GM12864 (cell line): ENCODE measurements at regions not wholly inside any gene's neighbourhood (a gene's known extent, or its start where the extent isn't known, plus 50 kb on each side); places are given as distances from the start of the nearest gene placed in this dataset.

Experiments
- DNase-seq: peaks from one replicate; pipeline ENCODE4 v3.0.0-alpha.2; 2011; ENCODE audit warnings: low read depth
- H3K4me3 ChIP-seq: 2 replicates; pipeline ENCODE4 v1.5.1; 2011; ENCODE audit warnings: mild to moderate bottlenecking, low read depth, low read length, control low read depth
- TF ChIP-seq, protein P1 (sequence below): IDR thresholded peaks from 2 replicates; pipeline ENCODE4 v1.5.1; 2011; ENCODE audit warnings: low read depth, mild to moderate bottlenecking, moderate library complexity, low read length, control low read depth, inconsistent platforms; ENCODE audit errors: missing control alignments

DNA sequence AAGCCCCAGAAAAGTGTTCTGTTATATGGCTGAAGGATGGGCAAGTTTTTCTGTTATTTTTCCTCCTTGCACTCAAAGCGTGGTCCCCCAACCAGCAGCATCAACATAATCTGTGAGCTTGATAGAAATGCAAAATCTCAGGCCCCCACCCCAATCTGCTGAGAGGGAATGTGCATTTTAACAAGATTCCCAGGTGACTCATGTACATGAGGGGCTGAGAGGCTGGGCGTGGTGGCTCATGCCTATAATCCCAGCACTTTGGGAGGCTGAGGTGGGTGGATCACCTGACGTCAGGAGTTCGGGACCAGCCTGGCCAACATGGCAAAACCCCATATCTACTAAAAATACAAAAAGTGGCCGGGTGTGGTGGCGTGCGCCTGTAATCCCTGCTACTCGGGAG, 326.8 kb upstream of the PODXL start:
- TF ChIP-seq, protein P1, sequence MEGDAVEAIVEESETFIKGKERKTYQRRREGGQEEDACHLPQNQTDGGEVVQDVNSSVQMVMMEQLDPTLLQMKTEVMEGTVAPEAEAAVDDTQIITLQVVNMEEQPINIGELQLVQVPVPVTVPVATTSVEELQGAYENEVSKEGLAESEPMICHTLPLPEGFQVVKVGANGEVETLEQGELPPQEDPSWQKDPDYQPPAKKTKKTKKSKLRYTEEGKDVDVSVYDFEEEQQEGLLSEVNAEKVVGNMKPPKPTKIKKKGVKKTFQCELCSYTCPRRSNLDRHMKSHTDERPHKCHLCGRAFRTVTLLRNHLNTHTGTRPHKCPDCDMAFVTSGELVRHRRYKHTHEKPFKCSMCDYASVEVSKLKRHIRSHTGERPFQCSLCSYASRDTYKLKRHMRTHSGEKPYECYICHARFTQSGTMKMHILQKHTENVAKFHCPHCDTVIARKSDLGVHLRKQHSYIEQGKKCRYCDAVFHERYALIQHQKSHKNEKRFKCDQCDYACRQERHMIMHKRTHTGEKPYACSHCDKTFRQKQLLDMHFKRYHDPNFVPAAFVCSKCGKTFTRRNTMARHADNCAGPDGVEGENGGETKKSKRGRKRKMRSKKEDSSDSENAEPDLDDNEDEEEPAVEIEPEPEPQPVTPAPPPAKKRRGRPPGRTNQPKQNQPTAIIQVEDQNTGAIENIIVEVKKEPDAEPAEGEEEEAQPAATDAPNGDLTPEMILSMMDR = no peak
- no peak for DNase-seq
- H3K4me3 ChIP-seq = no peak overlapping the region

DNA sequence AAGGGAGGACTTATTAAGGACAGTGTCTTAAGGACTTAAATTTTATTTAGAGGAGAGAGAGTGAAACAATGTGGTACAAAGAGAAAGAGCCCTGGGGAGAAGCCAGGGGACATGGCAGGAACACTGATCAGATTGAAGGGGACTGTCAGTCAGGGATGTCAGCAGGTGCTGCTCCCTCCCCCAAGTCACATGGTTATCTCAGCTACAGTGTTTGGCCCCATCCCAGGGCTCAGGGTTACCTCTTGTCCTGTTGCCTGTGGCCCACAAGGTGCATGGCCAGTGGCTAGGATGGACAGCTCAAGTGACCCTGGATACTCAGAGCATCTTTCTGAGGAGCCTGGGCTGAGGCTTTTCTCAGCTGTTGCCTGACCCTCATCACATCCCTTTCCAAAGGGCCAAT, 325.9 kb upstream of the PODXL start:
- no peak overlapping the region for H3K4me3 ChIP-seq
- TF ChIP-seq, protein P1 = no peak
- no peak for DNase-seq

DNA sequence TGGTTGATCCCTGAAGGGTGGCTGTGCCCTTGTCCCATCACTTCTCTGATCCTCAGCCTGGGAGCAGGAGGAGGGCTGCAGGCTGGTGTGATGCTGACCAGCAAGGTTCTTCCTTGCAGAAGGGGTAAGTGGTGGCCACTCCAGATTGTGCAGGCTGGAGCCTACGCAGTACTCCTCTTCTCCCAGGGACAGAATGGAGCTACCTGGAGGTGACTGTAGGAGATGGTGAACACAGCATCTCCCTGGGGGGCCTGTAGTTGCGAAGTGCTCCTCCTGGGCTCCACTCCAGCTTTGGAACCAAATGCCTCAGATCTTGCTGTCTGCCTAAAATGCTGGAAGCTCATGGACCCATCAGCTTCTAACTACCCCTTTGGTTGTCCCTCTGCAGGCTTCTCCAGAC, 323.6 kb upstream of the PODXL start:
- no peak for DNase-seq
- TF ChIP-seq, protein P1 = no peak
- H3K4me3 ChIP-seq = no peak overlapping the region

DNA sequence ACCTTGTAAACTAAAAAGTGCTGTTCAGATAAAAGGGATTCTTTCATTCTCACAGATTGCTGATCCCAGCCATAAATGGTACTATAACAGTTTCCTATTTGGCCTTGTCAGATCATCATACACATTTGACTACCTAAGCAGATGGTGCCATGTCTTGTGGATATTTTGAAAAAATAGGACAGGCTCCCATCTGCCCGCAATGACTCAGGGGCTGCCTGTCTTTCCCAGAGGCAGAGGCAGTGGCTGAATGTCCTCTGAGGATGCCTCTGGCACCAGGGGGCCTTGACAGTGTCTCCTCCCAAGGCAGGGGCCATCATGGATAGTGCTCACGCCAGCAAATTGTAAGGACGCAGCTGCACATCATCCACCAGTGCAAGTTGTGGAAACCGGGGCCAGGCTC, 323.0 kb upstream of the PODXL start:
- no peak overlapping the region for H3K4me3 ChIP-seq
- TF ChIP-seq, protein P1 = no peak
- DNase-seq = no peak

DNA sequence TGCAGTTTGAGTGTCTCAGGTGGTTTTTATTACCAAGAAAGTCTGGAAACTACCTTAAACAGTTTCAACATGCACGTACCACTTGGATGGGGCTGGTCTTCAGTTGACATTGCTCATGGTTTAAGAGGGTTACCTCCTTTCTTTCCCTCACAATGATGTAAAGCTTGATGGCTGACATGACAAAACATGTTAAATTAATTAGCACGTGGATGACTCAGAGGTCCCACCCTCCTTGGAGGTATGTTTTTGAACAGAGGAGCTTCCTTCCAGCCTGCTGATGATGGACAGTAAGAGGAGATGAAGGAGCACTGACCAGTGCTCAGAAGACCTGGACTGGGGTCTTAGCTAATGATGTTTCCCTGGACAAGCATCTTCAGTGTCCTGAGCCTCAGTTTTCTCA, 322.3 kb upstream of the PODXL start:
- no peak for DNase-seq
- TF ChIP-seq, protein P1 = no peak
- no peak overlapping the region for H3K4me3 ChIP-seq

DNA sequence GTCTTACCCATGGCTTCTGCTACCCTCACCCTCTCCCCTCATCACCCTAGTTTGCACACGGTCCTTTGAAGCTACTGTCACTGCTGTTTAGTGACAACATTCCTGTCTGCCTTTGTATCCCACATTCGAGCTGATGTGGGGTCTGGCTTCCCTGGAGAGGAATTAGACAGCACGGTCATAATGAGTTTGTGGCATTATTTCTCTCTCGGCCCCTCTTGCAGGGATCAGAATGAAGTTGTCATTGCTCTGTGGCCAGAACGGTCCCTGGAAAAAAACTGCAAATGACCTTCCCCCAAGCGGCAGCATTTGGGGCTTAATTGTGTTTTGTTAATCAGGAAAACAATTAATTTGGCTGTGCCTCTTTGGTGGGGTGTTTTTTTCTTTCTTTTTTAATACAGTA, 317.2 kb upstream of the PODXL start:
- H3K4me3 ChIP-seq = no peak overlapping the region
- DNase-seq = no peak
- TF ChIP-seq, protein P1 = no peak

DNA sequence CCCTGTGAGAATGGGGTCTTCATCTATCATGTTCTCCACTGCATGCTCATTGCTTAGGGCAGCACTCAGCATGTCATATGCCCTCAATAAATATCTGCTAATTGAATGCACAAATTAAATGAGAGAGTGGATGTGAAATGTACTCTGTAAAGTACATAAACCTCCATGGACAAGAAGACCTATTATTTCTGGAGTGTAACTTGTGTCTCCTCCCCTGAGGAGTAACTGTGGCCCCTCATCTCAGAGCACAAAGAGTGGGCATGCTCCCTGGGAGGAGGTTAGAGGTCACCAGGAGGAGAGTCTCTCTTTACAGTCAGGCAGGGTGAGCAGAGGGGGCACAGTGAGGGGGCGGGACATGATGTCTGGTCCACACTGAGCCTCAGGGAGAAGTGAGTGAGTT, 313.6 kb upstream of the PODXL start:
- TF ChIP-seq, protein P1 = no peak
- no peak overlapping the region for H3K4me3 ChIP-seq
- DNase-seq = no peak
